PC-9 (cell line): ENCODE measurements at regions not wholly inside any gene's neighbourhood (a gene's known extent, or its start where the extent isn't known, plus 50 kb on each side); places are given as distances from the start of the nearest gene placed in this dataset.

ENCODE experiments used
- BruUV-seq: library from RNA; stranded (reverse); fragments of 400-500 nt; replicated peaks from 2 replicates; lab custom pipeline; 2021; lab: Mats Ljungman, UMichigan
- CTCF ChIA-PET: fragments of 300-600 bp; sonication (Branson Sonifier 250); formaldehyde crosslinking; loops from one replicate; lab custom pipeline; 2022; ENCODE audit warnings: antibody characterized with exemption; lab: Charles Lee
- POLR2A ChIA-PET: fragments of 300-600 bp; sonication (Branson Sonifier 250); formaldehyde crosslinking; loops from one replicate; lab custom pipeline; 2022; ENCODE audit warnings: antibody characterized with exemption; ENCODE audit not compliant: unreplicated experiment; lab: Charles Lee
- DNase-seq, 2 experiments: peaks; one replicate each; pipeline versions ENCODE4 v3.0.0 to v3.0.0-alpha.2; 2015 to 2022; ENCODE audit warnings: mixed read lengths in 1 of 2
- H2AFZ ChIP-seq: fragments of 200-600 bp; sonication (generic); 2 replicates; pipeline ENCODE4 v1.8.1; 2017; ENCODE audit warnings: antibody characterized with exemption
- H3F3A ChIP-seq: fragments of 200-600 bp; sonication (generic); 2 replicates; pipeline ENCODE4 v1.8.1; 2017; ENCODE audit warnings: antibody characterized with exemption, mild to moderate bottlenecking, low read depth; ENCODE audit not compliant: insufficient read depth
- H3K27ac ChIP-seq: fragments of 200-600 bp; sonication (generic); 2 replicates; pipeline ENCODE4 v1.6.1; 2016; ENCODE audit warnings: mixed run types
- H3K27me3 ChIP-seq: fragments of 200-600 bp; sonication (generic); 2 replicates; pipeline ENCODE4 v1.6.1; 2016; ENCODE audit warnings: low read depth, mixed run types; ENCODE audit not compliant: insufficient read depth
- H3K36me3 ChIP-seq: fragments of 200-600 bp; sonication (generic); 2 replicates; pipeline ENCODE4 v1.6.1; 2016; ENCODE audit warnings: low read depth, mixed run types
- H3K4me1 ChIP-seq: fragments of 200-600 bp; sonication (generic); replicated peaks from 2 replicates; pipeline ENCODE4 v1.6.1; 2016; ENCODE audit warnings: mixed run types; ENCODE audit not compliant: insufficient read depth
- H3K4me2 ChIP-seq: fragments of 200-600 bp; sonication (generic); 2 replicates; pipeline ENCODE4 v1.6.1; 2017; ENCODE audit warnings: mixed run types
- H3K4me3 ChIP-seq: fragments of 200-600 bp; sonication (generic); 2 replicates; pipeline ENCODE4 v1.6.1; 2016; ENCODE audit warnings: mixed run types
- H3K79me2 ChIP-seq: fragments of 200-600 bp; sonication (generic); 2 replicates; pipeline ENCODE4 v1.6.1; 2017; ENCODE audit warnings: low read depth, mixed run types
- H3K9me2 ChIP-seq: fragments of 200-600 bp; sonication (generic); 2 replicates; pipeline ENCODE4 v1.8.1; 2017; ENCODE audit warnings: mild to moderate bottlenecking; ENCODE audit not compliant: insufficient read depth
- H3K9me3 ChIP-seq: fragments of 200-600 bp; sonication (generic); 2 replicates; pipeline ENCODE4 v1.8.1; 2016; ENCODE audit warnings: low read depth; ENCODE audit not compliant: insufficient read depth
- H4K20me1 ChIP-seq: fragments of 200-600 bp; sonication (generic); 2 replicates; pipeline ENCODE4 v1.8.1; 2017; ENCODE audit not compliant: insufficient read depth
- CTCF ChIP-seq: fragments of 200-600 bp; sonication (generic); conservative IDR thresholded peaks from 2 replicates; pipeline ENCODE4 v1.6.1; 2017; ENCODE audit warnings: mixed run types, antibody characterized with exemption, mild to moderate bottlenecking, moderate library complexity
- EZH2 ChIP-seq: fragments of 200-600 bp; sonication (generic); IDR thresholded peaks from 2 replicates; pipeline ENCODE4 v1.8.0; 2017; ENCODE audit warnings: antibody characterized with exemption, low read depth
- intact Hi-C: fragments of 100-400 bp; cut with micrococcal nuclease; formaldehyde crosslinking; loops from one replicate; pipeline ENCODE4 v1.10.0; 2022; ENCODE audit not compliant: unreplicated experiment

GRCh38 chr14:105855893-105856675 is 329.7 kb downstream of the TMEM121 start:
- CTCF ChIA-PET: no interaction called here
- Histone ChIP-seq H3K4me3 (no peak overlapping the region), H3K9me2 (no peaks in the 10 kb centered on the region), H3F3A (no peaks in the 10 kb centered on the region), H3K4me1 (no peaks in the 10 kb centered on the region), H3K27me3 (peaks cover 74% of the 10 kb centered on the region), H3K9me3 (no peaks in the 10 kb centered on the region), H3K79me2 (no peaks in the 10 kb centered on the region), H3K4me2 (no peak overlapping the region), H4K20me1 (no peaks in the 10 kb centered on the region), H3K27ac (no peak overlapping the region), H2AFZ (no peak overlapping the region), H3K36me3 (no peaks in the 10 kb centered on the region)
- no peak; the same call in 1 of the 2 replicates for TF ChIP-seq EZH2
- TF ChIP-seq CTCF: no peak
- intact Hi-C loops: no loop called here
- POLR2A ChIA-PET: no interaction called here
- BruUV-seq: no TSS peak
- DNase-seq: no peak

GRCh38 chr14:105856676-105857219 is 330.4 kb downstream of the TMEM121 start:
- POLR2A ChIA-PET: no interaction called here
- BruUV-seq: no TSS peak

GRCh38 chr14:105857220-105857825 is 330.9 kb downstream of the TMEM121 start:
- Histone ChIP-seq H3K79me2 (no peaks in the 10 kb centered on the region), H2AFZ (no peak overlapping the region), H3K4me3 (no peak overlapping the region), H4K20me1 (no peaks in the 10 kb centered on the region), H3K4me2 (no peak overlapping the region), H3K4me1 (no peaks in the 10 kb centered on the region), H3K9me2 (no peaks in the 10 kb centered on the region), H3K27me3 (peaks cover 74% of the 10 kb centered on the region), H3K9me3 (no peaks in the 10 kb centered on the region), H3F3A (no peaks in the 10 kb centered on the region), H3K27ac (no peak overlapping the region), H3K36me3 (no peaks in the 10 kb centered on the region)
- CTCF ChIA-PET: no interaction called here
- BruUV-seq: no TSS peak
- intact Hi-C loops: no loop called here
- POLR2A ChIA-PET: interaction anchor here (0.6 kb wide), 1 partner anchor 497 kb away, joined by 5 read pairs; no protein-coding TSS in a partner anchor
- DNase-seq: no peak
- TF ChIP-seq CTCF (no peak), EZH2 (no peak)

More at GRCh38 chr14:105856676-105857219, 330.4 kb downstream of the TMEM121 start:
- no peak for TF ChIP-seq EZH2
- TF ChIP-seq CTCF: no peak
- Histone ChIP-seq H3K27me3 (peaks cover 74% of the 10 kb centered on the region), H3K79me2 (no peaks in the 10 kb centered on the region), H2AFZ (no peak overlapping the region), H4K20me1 (no peaks in the 10 kb centered on the region), H3K4me3 (no peak overlapping the region), H3F3A (no peaks in the 10 kb centered on the region), H3K9me2 (no peaks in the 10 kb centered on the region), H3K4me1 (no peaks in the 10 kb centered on the region), H3K4me2 (no peak overlapping the region), H3K27ac (no peak overlapping the region), H3K36me3 (no peaks in the 10 kb centered on the region), H3K9me3 (no peaks in the 10 kb centered on the region)
- CTCF ChIA-PET: no interaction called here
- intact Hi-C loops: no loop called here
- DNase-seq: no peak
